Suprapubic skin (tissue), 3 donors: ENCODE measurements at regions not wholly inside any gene's neighbourhood (a gene's known extent, or its start where the extent isn't known, plus 50 kb on each side); places are given as distances from the start of the nearest gene placed in this dataset.

Experiments
- POLR2AphosphoS5 ChIP-seq, 3 donors: sonication (generic); formaldehyde crosslinking; IDR thresholded peaks; one replicate each; pipeline ENCODE4 v1.6.1; 2017; ENCODE audit warnings: antibody characterized with exemption in 3 of 3
- TF ChIP-seq, protein P1 (sequence below), 2 donors: fragments of 200-600 bp in 1 of 2; fragments of 450-650 bp in 1 of 2; sonication (generic) in 1 of 2; IDR thresholded peaks; one replicate each; pipeline ENCODE4 v1.5.1; 2016 to 2019; ENCODE audit warnings: antibody characterized with exemption in 2 of 2, mild to moderate bottlenecking in 1 of 2, moderate library complexity in 1 of 2

DNA sequence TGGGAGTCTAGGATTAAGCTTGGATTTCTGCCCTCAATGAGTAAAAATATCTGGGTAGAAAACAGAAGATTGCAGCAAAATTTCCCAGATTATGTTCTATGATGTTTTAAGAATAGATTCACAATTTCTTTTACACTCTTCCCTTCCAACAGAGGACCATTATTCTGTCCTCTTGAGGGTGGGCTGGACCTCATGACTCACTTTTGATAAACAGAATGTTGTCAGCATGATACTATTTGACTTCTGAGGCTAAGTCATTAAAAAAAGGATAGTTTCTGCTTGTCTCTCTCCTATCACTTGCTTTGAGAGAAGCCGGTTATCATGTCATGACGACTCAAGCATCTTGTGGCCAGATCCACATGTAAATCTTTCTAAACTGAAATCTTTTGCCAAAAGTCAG, 396.2 kb upstream of the CDIN1 start:
- TF ChIP-seq, protein P1, sequence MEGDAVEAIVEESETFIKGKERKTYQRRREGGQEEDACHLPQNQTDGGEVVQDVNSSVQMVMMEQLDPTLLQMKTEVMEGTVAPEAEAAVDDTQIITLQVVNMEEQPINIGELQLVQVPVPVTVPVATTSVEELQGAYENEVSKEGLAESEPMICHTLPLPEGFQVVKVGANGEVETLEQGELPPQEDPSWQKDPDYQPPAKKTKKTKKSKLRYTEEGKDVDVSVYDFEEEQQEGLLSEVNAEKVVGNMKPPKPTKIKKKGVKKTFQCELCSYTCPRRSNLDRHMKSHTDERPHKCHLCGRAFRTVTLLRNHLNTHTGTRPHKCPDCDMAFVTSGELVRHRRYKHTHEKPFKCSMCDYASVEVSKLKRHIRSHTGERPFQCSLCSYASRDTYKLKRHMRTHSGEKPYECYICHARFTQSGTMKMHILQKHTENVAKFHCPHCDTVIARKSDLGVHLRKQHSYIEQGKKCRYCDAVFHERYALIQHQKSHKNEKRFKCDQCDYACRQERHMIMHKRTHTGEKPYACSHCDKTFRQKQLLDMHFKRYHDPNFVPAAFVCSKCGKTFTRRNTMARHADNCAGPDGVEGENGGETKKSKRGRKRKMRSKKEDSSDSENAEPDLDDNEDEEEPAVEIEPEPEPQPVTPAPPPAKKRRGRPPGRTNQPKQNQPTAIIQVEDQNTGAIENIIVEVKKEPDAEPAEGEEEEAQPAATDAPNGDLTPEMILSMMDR (IDR thresholded peaks at IDR 0.05) = no peak
- TF ChIP-seq POLR2AphosphoS5 (IDR thresholded peaks at IDR 0.05) = no peak
